Ovary (tissue), 7 donors: ENCODE measurements at regions not wholly inside any gene's neighbourhood (a gene's known extent, or its start where the extent isn't known, plus 50 kb on each side); places are given as distances from the start of the nearest gene placed in this dataset.

ENCODE experiments used
- DNase-seq, 5 donors: peaks; one replicate each; pipeline ENCODE4 v3.0.0-alpha.2; 2019 to 2020
- H3K27ac ChIP-seq, 2 donors: fragments of 200-600 bp; one replicate each; pipeline versions ENCODE4 v1.5.1 to v1.8.0; 2019 to 2022
- H3K27me3 ChIP-seq: fragments of 200-600 bp; one replicate; pipeline ENCODE4 v1.8.0; 2022
- H3K36me3 ChIP-seq: fragments of 200-600 bp; sonication (generic); one replicate; pipeline ENCODE4 v1.5.1; 2019
- H3K4me1 ChIP-seq: one replicate; pipeline ENCODE4 v1.8.1; 2013; ENCODE audit warnings: mild to moderate bottlenecking, moderate library complexity; ENCODE audit not compliant: insufficient read depth
- H3K4me3 ChIP-seq: fragments of 200-600 bp; sonication (generic); one replicate; pipeline ENCODE4 v1.5.1; 2017
- H3K9me3 ChIP-seq, 2 donors: fragments of 200-600 bp in 1 of 2; sonication (generic) in 1 of 2; one replicate each; pipeline versions ENCODE4 v1.5.1 to v1.8.1; 2013 to 2019; ENCODE audit warnings: mild to moderate bottlenecking in 1 of 2, moderate library complexity in 1 of 2
- CTCF ChIP-seq, 3 donors: fragments of 450-650 bp in 2 of 3; fragments of 200-600 bp in 1 of 3; IDR thresholded peaks; one replicate each; pipeline versions ENCODE4 v1.5.1 to v1.8.0; 2016 to 2022; ENCODE audit warnings: antibody characterized with exemption in 3 of 3, mild to moderate bottlenecking in 1 of 3
- EP300 ChIP-seq: sonication (generic); formaldehyde crosslinking; IDR thresholded peaks from one replicate; pipeline ENCODE4 v1.6.1; 2017; ENCODE audit warnings: antibody characterized with exemption
- POLR2A ChIP-seq: fragments of 450-650 bp; IDR thresholded peaks from one replicate; pipeline ENCODE4 v1.6.1; 2017; ENCODE audit warnings: antibody characterized with exemption, mild to moderate bottlenecking, moderate library complexity
- WGBS, 3 donors: extraction: QIAGEN DNeasy Blood & Tissue Kit in 1 of 3; methylation state at CpG; one replicate each; pipeline versions ENCODE4 v1.1.5 to v1.1.7; 2013 to 2017; 5-methylcytosine and 5-hydroxymethylcytosine counted together
- intact Hi-C, 4 donors: fragments of 100-400 bp; cut with DNase I; formaldehyde crosslinking; loops; one replicate each; pipeline versions ENCODE4 v1.11.0 to v1.15.1; 2022 to 2023
- donor health status: DM: no; HTN: no; CAD: no; lungs with moderate emphysema.
- donor health status: DM: no; HTN: no; CAD: no.
- donor health status: Bipolar disorder and iron deficiency.
- donor health status: DM: no; HTN: no; CAD: no.
- donor health status: DM: yes; HTN: yes; CAD: no.

GRCh38 chr1:5622412-5622811 lies 369.8 kb downstream of the NPHP4 start:
- H3K27me3 ChIP-seq, result no peaks in the 10 kb centered on the region
- intact Hi-C loops, result no loop called here
- no peak overlapping the region for H3K27ac ChIP-seq
- H3K9me3 ChIP-seq, result no peaks in the 10 kb centered on the region
- no peak for DNase-seq
- H3K36me3 ChIP-seq, result no peaks in the 10 kb centered on the region
- H3K4me1 ChIP-seq, result no peaks in the 10 kb centered on the region
- WGBS, 3 donors, result 60 to 66% (median 60%) methylated on average over 7 of the region's 7 CpGs
- H3K4me3 ChIP-seq, result no peak overlapping the region
- no peak for TF ChIP-seq EP300
- no peak for TF ChIP-seq POLR2A
- no peak for TF ChIP-seq CTCF (IDR thresholded peaks at IDR 0.05)

GRCh38 chr1:5621692-5622091 lies 370.5 kb downstream of the NPHP4 start:
- H3K36me3 ChIP-seq, result no peaks in the 10 kb centered on the region
- TF ChIP-seq POLR2A (no peak), EP300 (no peak)
- 76 to 85% (median 82%) methylated on average over 8 of the region's 8 CpGs for WGBS, 3 donors
- no peak overlapping the region for H3K4me3 ChIP-seq
- H3K27ac ChIP-seq, result no peak overlapping the region
- H3K27me3 ChIP-seq, result no peaks in the 10 kb centered on the region
- no peaks in the 10 kb centered on the region for H3K4me1 ChIP-seq
- H3K9me3 ChIP-seq, result no peaks in the 10 kb centered on the region
- intact Hi-C loops, result no loop called here
- DNase-seq, result no peak

- H3K27ac ChIP-seq, result no peak overlapping the region
- no peaks in the 10 kb centered on the region for H3K36me3 ChIP-seq
- WGBS, 3 donors, result 2 to 24% (median 14%) methylated on average over 3 of the region's 3 CpGs
- H3K4me1 ChIP-seq, result no peaks in the 10 kb centered on the region
- intact Hi-C loops, result no loop called here
- no peaks in the 10 kb centered on the region for H3K9me3 ChIP-seq
- no peak overlapping the region for H3K4me3 ChIP-seq
- no peaks in the 10 kb centered on the region for H3K27me3 ChIP-seq
- peak in 1 of 3 donors; percentile 23 for TF ChIP-seq CTCF (IDR thresholded peaks at IDR 0.05)
- TF ChIP-seq EP300, result no peak
- DNase-seq, result peak in 1 of 5 donors; percentile 14
Measured at GRCh38 chr1:5620997-5621396, 371.2 kb downstream of the NPHP4 start.

- H3K9me3 ChIP-seq, result no peaks in the 10 kb centered on the region
- intact Hi-C loops, result no loop called here
- 77 to 83% (median 80%) methylated on average over 3 of the region's 3 CpGs for WGBS, 3 donors
- no peak for DNase-seq
- no peaks in the 10 kb centered on the region for H3K36me3 ChIP-seq
- no peak overlapping the region for H3K4me3 ChIP-seq
- TF ChIP-seq EP300 (no peak), CTCF (IDR thresholded peaks at IDR 0.05) (no peak), POLR2A (no peak)
- H3K27me3 ChIP-seq, result no peaks in the 10 kb centered on the region
- no peaks in the 10 kb centered on the region for H3K4me1 ChIP-seq
- H3K27ac ChIP-seq, result no peak overlapping the region
Measured at GRCh38 chr1:5620418-5620817, 371.8 kb downstream of the NPHP4 start.

- H3K27me3 ChIP-seq, result no peaks in the 10 kb centered on the region
- no peak for DNase-seq
- 87 to 93% (median 89%) methylated on average over 1 of the region's 1 CpG for WGBS, 3 donors
Measured at GRCh38 chr1:5619469-5619868, 372.8 kb downstream of the NPHP4 start.

More at GRCh38 chr1:5619469-5619868, 372.8 kb downstream of the NPHP4 start:
- no peak overlapping the region for H3K4me3 ChIP-seq
- H3K9me3 ChIP-seq, result no peaks in the 10 kb centered on the region
- intact Hi-C loops, result loop anchor here in 2 of 4 donors (10.0 kb wide), 2 partner anchors 955 to 965 kb away; partner anchors contain the start of gene AJAP1 (in 1 of the 2)
- H3K36me3 ChIP-seq, result no peaks in the 10 kb centered on the region
- H3K4me1 ChIP-seq, result no peaks in the 10 kb centered on the region
- TF ChIP-seq POLR2A, result no peak
- no peak for TF ChIP-seq CTCF (IDR thresholded peaks at IDR 0.05)
- no peak for TF ChIP-seq EP300
- no peak overlapping the region for H3K27ac ChIP-seq
